CD14-positive monocyte (primary cell): ENCODE measurements at regions not wholly inside any gene's neighbourhood (a gene's known extent, or its start where the extent isn't known, plus 50 kb on each side); places are given as distances from the start of the nearest gene placed in this dataset.

Experiments used
- DNase-seq, 3 donors: peaks; one replicate each; pipeline ENCODE4 v3.0.0-alpha.2; 2011 to 2022
- H2AFZ ChIP-seq: 2 replicates; pipeline ENCODE4 v1.6.0; 2012; ENCODE audit warnings: mild to moderate bottlenecking, low read depth, low read length, inconsistent platforms; ENCODE audit not compliant: insufficient read depth, poor library complexity, severe bottlenecking
- H3K27ac ChIP-seq, 2 donors: 1 replicate in 1 of 2; 2 replicates in 1 of 2; pipeline ENCODE4 v1.5.1; 2012 to 2013; ENCODE audit warnings: low read length in 2 of 2, control low read depth in 1 of 2, inconsistent platforms in 1 of 2, low read depth in 1 of 2, mild to moderate bottlenecking in 1 of 2
- H3K27me3 ChIP-seq, 2 donors: one replicate each; pipeline versions ENCODE4 v1.6.0 to v1.6.1; 2011 to 2013; ENCODE audit warnings: low read length in 2 of 2; ENCODE audit not compliant: control insufficient read depth in 2 of 2, insufficient read depth in 2 of 2
- H3K36me3 ChIP-seq, 2 donors: replicated peaks in 1 of 2; 1 replicate in 1 of 2; 2 replicates in 1 of 2; pipeline versions ENCODE4 v1.5.1 to v1.6.1; 2012 to 2013; ENCODE audit warnings: low read length in 2 of 2, control low read depth in 1 of 2, inconsistent platforms in 1 of 2, mild to moderate bottlenecking in 1 of 2; ENCODE audit not compliant: insufficient read depth in 2 of 2, control insufficient read depth in 1 of 2
- H3K4me1 ChIP-seq, 2 donors: 1 replicate in 1 of 2; 2 replicates in 1 of 2; pipeline versions ENCODE4 v1.5.1 to v1.6.1; 2012 to 2013; ENCODE audit warnings: low read length in 2 of 2, control low read depth in 1 of 2, inconsistent platforms in 1 of 2, mild to moderate bottlenecking in 1 of 2, moderate library complexity in 1 of 2; ENCODE audit not compliant: insufficient read depth in 2 of 2, control insufficient read depth in 1 of 2
- H3K4me2 ChIP-seq: replicated peaks from 2 replicates; pipeline ENCODE3; 2012; ENCODE audit warnings: low read length, moderate library complexity, mild to moderate bottlenecking; ENCODE audit not compliant: poor library complexity, severe bottlenecking; ENCODE audit errors: extremely low read depth
- H3K4me3 ChIP-seq, 3 experiments: fragments of 200-600 bp in 1 of 3; sonication (generic) in 1 of 3; replicated peaks in 1 of 3; 1 replicate in 2 of 3; 2 replicates in 1 of 3; pipeline ENCODE4 v1.5.1; 2011 to 2013; ENCODE audit warnings: low read length in 3 of 3, mild to moderate bottlenecking in 3 of 3, control low read depth in 2 of 3, low read depth in 2 of 3, inconsistent platforms in 1 of 3, moderate library complexity in 1 of 3
- H3K79me2 ChIP-seq: 2 replicates; pipeline ENCODE4 v1.6.0; 2012; ENCODE audit warnings: mild to moderate bottlenecking, control low read depth, inconsistent platforms, low read length, moderate library complexity; ENCODE audit not compliant: insufficient read depth
- H3K9ac ChIP-seq: 2 replicates; pipeline ENCODE4 v1.6.0; 2017; ENCODE audit warnings: low read length, mild to moderate bottlenecking; ENCODE audit not compliant: insufficient read depth, poor library complexity, severe bottlenecking
- H3K9me3 ChIP-seq, 2 donors: replicated peaks in 1 of 2; 1 replicate in 1 of 2; 2 replicates in 1 of 2; pipeline versions ENCODE4 v1.5.1 to v1.6.1; 2012 to 2013; ENCODE audit warnings: low read length in 2 of 2, control low read depth in 1 of 2; ENCODE audit not compliant: control insufficient read depth in 1 of 2, insufficient read depth in 1 of 2
- H4K20me1 ChIP-seq: 2 replicates; pipeline ENCODE4 v1.6.0; 2012; ENCODE audit warnings: mild to moderate bottlenecking, low read length, control low read depth, moderate library complexity; ENCODE audit not compliant: insufficient read depth
- H3K27ac Mint-ChIP-seq, 7 donors: one replicate each; pipeline ENCODE4 v1.8.0; 2020; ENCODE audit warnings: mild to moderate bottlenecking in 7 of 7, mixed read lengths in 7 of 7, moderate library complexity in 6 of 7, inconsistent platforms in 2 of 7
- H3K27me3 Mint-ChIP-seq, 3 donors: one replicate each; pipeline ENCODE4 v1.8.0; 2021 to 2022; ENCODE audit warnings: low read depth in 3 of 3, mild to moderate bottlenecking in 3 of 3, mixed read lengths in 3 of 3, moderate library complexity in 3 of 3, inconsistent platforms in 1 of 3
- H3K36me3 Mint-ChIP-seq, 2 donors: one replicate each; pipeline ENCODE4 v1.8.0; 2020; ENCODE audit warnings: mixed read lengths in 2 of 2, inconsistent platforms in 1 of 2, mild to moderate bottlenecking in 1 of 2
- H3K4me1 Mint-ChIP-seq: one replicate; pipeline ENCODE4 v1.8.0; 2020; ENCODE audit warnings: mild to moderate bottlenecking, mixed read lengths
- H3K4me3 Mint-ChIP-seq, 2 donors: one replicate each; pipeline ENCODE4 v1.8.0; 2020; ENCODE audit warnings: mild to moderate bottlenecking in 2 of 2, mixed read lengths in 2 of 2, moderate library complexity in 1 of 2
- H3K9me3 Mint-ChIP-seq, 7 donors: one replicate each; pipeline ENCODE4 v1.8.0; 2020 to 2022; ENCODE audit warnings: mixed read lengths in 7 of 7, mild to moderate bottlenecking in 6 of 7, moderate library complexity in 6 of 7, inconsistent platforms in 2 of 7
- WGBS: methylation state at CpG from one replicate; pipeline ENCODE4 v1.1.5; 2013; ENCODE audit warnings: missing lambda C conversion rate; ENCODE audit not compliant: insufficient coverage; 5-methylcytosine and 5-hydroxymethylcytosine counted together
- intact Hi-C, 2 donors: fragments of 100-400 bp; cut with micrococcal nuclease; formaldehyde crosslinking; loops; one replicate each; pipeline versions ENCODE4 v1.15.0 to v1.15.1; 2023
- TF ChIP-seq, protein P1 (sequence below): fragments of 200-600 bp; IDR thresholded peaks from one replicate; pipeline ENCODE4 v1.8.0; 2022; ENCODE audit warnings: antibody characterized with exemption, mild to moderate bottlenecking

DNA sequence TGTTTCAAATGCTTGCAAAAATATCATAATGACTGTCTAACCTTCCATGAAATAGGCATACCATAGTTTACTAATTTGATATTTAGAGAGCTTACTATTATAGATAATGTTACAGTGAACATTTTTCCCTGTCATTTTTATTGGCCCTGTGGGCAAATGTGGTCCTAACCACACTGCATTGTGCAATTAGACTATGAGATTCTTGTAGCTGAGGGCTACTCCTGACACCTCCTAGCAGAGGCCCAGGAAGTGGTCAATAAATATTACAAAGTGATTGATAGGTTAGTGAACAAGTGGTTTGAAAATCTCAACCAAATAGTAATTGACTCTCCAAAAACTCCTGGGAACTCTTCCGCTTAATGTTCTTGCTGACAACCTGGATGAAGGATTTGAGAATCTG lies 160.5 kb upstream of the KCNG1 start:
- TF ChIP-seq, protein P1, sequence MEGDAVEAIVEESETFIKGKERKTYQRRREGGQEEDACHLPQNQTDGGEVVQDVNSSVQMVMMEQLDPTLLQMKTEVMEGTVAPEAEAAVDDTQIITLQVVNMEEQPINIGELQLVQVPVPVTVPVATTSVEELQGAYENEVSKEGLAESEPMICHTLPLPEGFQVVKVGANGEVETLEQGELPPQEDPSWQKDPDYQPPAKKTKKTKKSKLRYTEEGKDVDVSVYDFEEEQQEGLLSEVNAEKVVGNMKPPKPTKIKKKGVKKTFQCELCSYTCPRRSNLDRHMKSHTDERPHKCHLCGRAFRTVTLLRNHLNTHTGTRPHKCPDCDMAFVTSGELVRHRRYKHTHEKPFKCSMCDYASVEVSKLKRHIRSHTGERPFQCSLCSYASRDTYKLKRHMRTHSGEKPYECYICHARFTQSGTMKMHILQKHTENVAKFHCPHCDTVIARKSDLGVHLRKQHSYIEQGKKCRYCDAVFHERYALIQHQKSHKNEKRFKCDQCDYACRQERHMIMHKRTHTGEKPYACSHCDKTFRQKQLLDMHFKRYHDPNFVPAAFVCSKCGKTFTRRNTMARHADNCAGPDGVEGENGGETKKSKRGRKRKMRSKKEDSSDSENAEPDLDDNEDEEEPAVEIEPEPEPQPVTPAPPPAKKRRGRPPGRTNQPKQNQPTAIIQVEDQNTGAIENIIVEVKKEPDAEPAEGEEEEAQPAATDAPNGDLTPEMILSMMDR = no peak
- Mint-ChIP-seq H3K27ac (no peak overlapping the region), H3K4me3 (no peak overlapping the region), H3K4me1 (no peaks in the 10 kb centered on the region), H3K9me3 (peaks cover 0 to 3% (median 0%) of the 10 kb centered on the region in 7 donors), H3K36me3 (no peaks in the 10 kb centered on the region), H3K27me3 (peaks cover 5 to 13% (median 7%) of the 10 kb centered on the region in 3 donors)
- H2AFZ ChIP-seq = no peak overlapping the region
- H3K4me2 ChIP-seq = no peak overlapping the region
- WGBS = no CpG with 5 or more reads among the region's 1 CpG
- intact Hi-C loops = no loop called here
- H3K36me3 ChIP-seq = no peaks in the 10 kb centered on the region
- H4K20me1 ChIP-seq = no peaks in the 10 kb centered on the region
- no peak overlapping the region for H3K27ac ChIP-seq
- no peaks in the 10 kb centered on the region for H3K79me2 ChIP-seq
- H3K4me1 ChIP-seq = no peaks in the 10 kb centered on the region
- no peaks in the 10 kb centered on the region for H3K27me3 ChIP-seq
- no peak overlapping the region for H3K9ac ChIP-seq
- DNase-seq = no peak
- no peaks in the 10 kb centered on the region for H3K9me3 ChIP-seq
- no peak overlapping the region for H3K4me3 ChIP-seq

DNA sequence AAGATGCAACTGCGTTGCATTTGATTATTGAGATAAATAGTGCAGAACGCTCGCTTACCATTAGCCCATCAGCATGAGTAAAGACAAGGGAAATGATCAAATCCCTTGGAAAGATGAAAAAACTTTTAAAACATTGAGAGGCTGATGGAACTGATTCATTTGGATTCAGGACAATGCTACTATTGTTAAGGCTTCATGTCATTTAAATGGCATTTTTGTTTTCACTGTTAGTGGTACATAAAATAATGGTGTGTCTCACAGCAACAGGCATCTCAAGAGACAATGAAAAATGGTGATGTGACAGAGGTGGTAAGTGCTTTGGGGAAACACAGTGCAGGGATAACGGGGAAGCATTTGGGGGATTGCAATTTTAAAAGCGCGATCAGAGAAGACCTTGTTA lies 159.7 kb upstream of the KCNG1 start:
- H3K36me3 ChIP-seq = no peaks in the 10 kb centered on the region
- no peak overlapping the region for H3K4me3 ChIP-seq
- H3K4me1 ChIP-seq = no peaks in the 10 kb centered on the region
- H3K9me3 ChIP-seq = no peaks in the 10 kb centered on the region
- Mint-ChIP-seq H3K36me3 (no peaks in the 10 kb centered on the region), H3K27ac (no peak overlapping the region), H3K4me1 (no peaks in the 10 kb centered on the region), H3K27me3 (peaks cover 5 to 13% (median 7%) of the 10 kb centered on the region in 3 donors), H3K4me3 (no peak overlapping the region), H3K9me3 (peaks cover 0 to 3% (median 0%) of the 10 kb centered on the region in 7 donors)
- H3K79me2 ChIP-seq = no peaks in the 10 kb centered on the region
- no peak overlapping the region for H3K27ac ChIP-seq
- TF ChIP-seq, protein P1 = no peak
- intact Hi-C loops = no loop called here
- H3K27me3 ChIP-seq = no peaks in the 10 kb centered on the region
- DNase-seq = no peak
- no peaks in the 10 kb centered on the region for H4K20me1 ChIP-seq
- WGBS = 79% methylated on average over 3 of the region's 6 CpGs
- no peak overlapping the region for H3K9ac ChIP-seq
- no peak overlapping the region for H3K4me2 ChIP-seq
- H2AFZ ChIP-seq = no peak overlapping the region
